Effector memory CD4-positive, alpha-beta T cell (primary cell): ENCODE measurements at regions not wholly inside any gene's neighbourhood (a gene's known extent, or its start where the extent isn't known, plus 50 kb on each side); places are given as distances from the start of the nearest gene placed in this dataset.
"Not testable (repeated sequence)": the region's sequence is repeated elsewhere in the genome, so short reads cannot be mapped to it uniquely, and the experiment has no call there.

ENCODE experiments used
- DNase-seq, 3 donors: peaks; one replicate each; pipeline ENCODE4 v3.0.0-alpha.2; 2020
- H3K27ac ChIP-seq: 2 replicates; pipeline ENCODE4 v1.7.0; 2013; ENCODE audit warnings: mild to moderate bottlenecking, low read length, moderate library complexity; ENCODE audit not compliant: insufficient read depth, poor library complexity, severe bottlenecking
- H3K27me3 ChIP-seq: replicated peaks from 2 replicates; pipeline ENCODE4 v1.7.0; 2013; ENCODE audit warnings: mild to moderate bottlenecking, low read length; ENCODE audit not compliant: insufficient read depth, control insufficient read depth, poor library complexity, severe bottlenecking
- H3K36me3 ChIP-seq: 2 replicates; pipeline ENCODE4 v1.7.0; 2013; ENCODE audit warnings: mild to moderate bottlenecking, low read length, moderate library complexity; ENCODE audit not compliant: control insufficient read depth, insufficient read depth
- H3K4me1 ChIP-seq: 2 replicates; pipeline ENCODE4 v1.7.0; 2013; ENCODE audit warnings: low read length, mild to moderate bottlenecking; ENCODE audit not compliant: control insufficient read depth, insufficient read depth, poor library complexity, severe bottlenecking
- H3K4me3 ChIP-seq: 2 replicates; pipeline ENCODE4 v1.7.0; 2013; ENCODE audit warnings: low read length, low read depth, mild to moderate bottlenecking; ENCODE audit not compliant: insufficient read depth, poor library complexity, severe bottlenecking
- H3K9me3 ChIP-seq: 2 replicates; pipeline ENCODE4 v1.7.0; 2013; ENCODE audit warnings: mild to moderate bottlenecking, low read length, moderate library complexity; ENCODE audit not compliant: control insufficient read depth

DNA sequence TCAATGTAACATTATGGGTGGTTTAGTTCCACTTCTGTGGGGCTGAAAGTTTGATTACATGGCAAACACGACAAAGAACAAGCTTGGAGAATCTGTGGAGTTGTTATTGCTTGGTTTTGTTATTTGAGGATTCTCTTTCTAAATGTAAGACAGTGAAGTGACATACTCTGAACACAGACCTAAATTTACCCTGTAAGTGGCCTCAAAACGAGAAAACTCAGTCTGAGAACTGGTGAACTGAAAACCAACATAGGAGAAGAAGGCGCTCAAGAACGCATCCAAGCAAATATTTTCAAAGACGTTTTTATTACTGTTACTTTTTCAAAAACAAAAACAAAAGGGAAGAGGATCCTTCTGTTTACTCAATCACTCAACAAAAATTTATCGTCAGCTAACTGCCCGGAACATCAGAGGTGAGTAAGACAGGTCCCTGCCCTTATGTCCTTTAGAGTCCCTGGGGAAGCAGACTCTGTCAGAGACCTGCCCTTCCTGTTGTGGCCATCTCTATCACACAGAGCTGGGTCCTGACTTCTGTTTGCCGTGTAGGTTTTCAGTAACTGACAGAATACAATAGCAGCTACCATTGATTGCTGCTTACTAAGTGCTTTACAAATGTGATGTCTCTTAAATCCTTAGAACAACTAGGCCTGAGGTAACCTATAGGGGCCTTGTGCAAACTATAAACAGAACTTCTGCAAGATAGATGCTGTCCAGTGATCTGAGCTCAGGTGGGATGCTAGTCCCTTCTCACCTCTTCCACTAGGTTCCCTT, 79.3 kb upstream of the C12orf71 start:
- Histone ChIP-seq H3K4me3 (no peak overlapping the region), H3K9me3 (no peaks in the 10 kb centered on the region), H3K27me3 (no peaks in the 10 kb centered on the region), H3K36me3 (no peaks in the 10 kb centered on the region), H3K4me1 (no peaks in the 10 kb centered on the region), H3K27ac (no peak overlapping the region)
- no peak for DNase-seq

- no peak for DNase-seq
- Histone ChIP-seq H3K36me3 (no peaks in the 10 kb centered on the region), H3K27me3 (no peaks in the 10 kb centered on the region), H3K4me3 (no peak overlapping the region), H3K9me3 (no peaks in the 10 kb centered on the region), H3K4me1 (no peaks in the 10 kb centered on the region), H3K27ac (no peak overlapping the region)
Measured at GRCh38 chr12:27162229-27162537, 79.8 kb upstream of the C12orf71 start.

GRCh38 chr12:27163048-27163715, 80.8 kb upstream of the C12orf71 start:
- no peaks in the 10 kb centered on the region for H3K9me3 ChIP-seq
- no peaks in the 10 kb centered on the region for H3K27me3 ChIP-seq
- no peak overlapping the region for H3K27ac ChIP-seq
- no peaks in the 10 kb centered on the region for H3K36me3 ChIP-seq
- DNase-seq, result no peak
- no peaks in the 10 kb centered on the region for H3K4me1 ChIP-seq
- H3K4me3 ChIP-seq, result no peak overlapping the region

DNA sequence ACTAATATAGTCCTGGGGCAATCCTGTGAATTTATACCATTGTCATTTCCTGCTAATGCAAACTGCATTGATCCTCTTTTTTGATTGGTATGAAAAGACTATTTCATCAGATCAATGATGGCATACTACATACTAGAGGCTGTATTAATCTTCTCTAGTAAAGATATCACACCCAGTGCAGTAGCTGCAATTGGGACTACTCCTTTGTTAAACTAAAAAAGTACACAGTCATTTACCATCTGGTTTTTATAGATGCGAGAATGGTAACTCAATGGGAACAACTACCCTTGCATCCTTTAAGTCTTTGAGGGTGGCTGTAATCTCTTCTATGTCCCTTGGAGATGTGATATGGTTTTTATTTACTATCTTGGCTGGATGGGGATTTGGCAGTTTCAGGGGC, 80.2 kb upstream of the STK38L start:
- DNase-seq, result no peak
- no peaks in the 10 kb centered on the region for H3K9me3 ChIP-seq
- no peak overlapping the region for H3K27ac ChIP-seq
- H3K36me3 ChIP-seq, result no peaks in the 10 kb centered on the region
- no peak overlapping the region for H3K4me3 ChIP-seq
- no peaks in the 10 kb centered on the region for H3K4me1 ChIP-seq
- no peaks in the 10 kb centered on the region for H3K27me3 ChIP-seq

- Histone ChIP-seq H3K36me3 (no peaks in the 10 kb centered on the region), H3K9me3 (no peaks in the 10 kb centered on the region), H3K4me3 (no peak overlapping the region), H3K4me1 (no peaks in the 10 kb centered on the region), H3K27me3 (no peaks in the 10 kb centered on the region), H3K27ac (no peak overlapping the region)
- DNase-seq, result no peak
Measured at GRCh38 chr12:27164330-27165040, 79.6 kb upstream of the STK38L start.

- H3K4me3 ChIP-seq, H3K9me3 ChIP-seq, H3K36me3 ChIP-seq, H3K4me1 ChIP-seq, H3K27me3 ChIP-seq, DNase-seq, H3K27ac ChIP-seq: not testable (repeated sequence)
Measured at GRCh38 chr12:27165958-27166357, 78.1 kb upstream of the STK38L start.

DNA sequence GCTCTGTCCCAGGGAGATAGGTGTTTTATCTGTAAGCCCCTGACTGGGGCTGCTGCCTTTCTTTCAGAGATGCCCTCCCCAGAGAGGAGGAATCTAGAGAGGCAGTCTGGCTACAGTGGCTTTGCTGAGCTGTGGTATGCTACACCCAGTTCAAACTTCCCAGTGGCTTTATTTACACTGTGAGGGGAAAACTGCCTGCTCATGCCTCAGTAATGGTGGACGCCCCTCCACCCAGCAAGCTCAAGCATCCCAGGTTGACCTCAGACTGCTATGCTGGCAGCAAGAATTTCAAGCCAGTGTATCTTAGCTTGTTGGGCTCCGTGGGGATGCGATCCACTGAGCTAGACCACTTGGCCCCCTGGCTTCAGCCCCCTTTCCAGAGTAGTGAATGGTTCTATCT, 72.6 kb upstream of the STK38L start:
- not testable (repeated sequence) for H3K4me3 ChIP-seq, H3K4me1 ChIP-seq

DNA sequence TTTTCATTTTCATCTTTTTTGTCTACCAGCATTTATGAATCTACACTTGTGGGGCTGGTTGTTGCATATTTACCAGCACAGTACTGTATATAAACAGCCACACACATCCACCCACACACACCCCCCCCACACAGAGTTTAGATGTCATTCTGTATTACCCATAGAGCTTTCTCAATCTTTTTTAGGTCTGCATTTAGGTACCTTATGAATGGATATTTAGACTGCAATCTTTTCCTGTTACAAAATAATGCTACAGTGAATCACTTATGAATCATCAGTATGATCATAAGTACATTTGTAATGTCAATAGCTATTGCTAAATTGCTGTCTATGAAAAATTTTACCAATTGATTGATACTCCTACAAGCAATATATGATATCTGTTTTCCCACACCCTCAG, 67.3 kb upstream of the STK38L start:
- Histone ChIP-seq H3K36me3 (no peaks in the 10 kb centered on the region), H3K4me1 (no peaks in the 10 kb centered on the region), H3K4me3 (no peak overlapping the region), H3K27me3 (no peaks in the 10 kb centered on the region), H3K27ac (no peak overlapping the region), H3K9me3 (no peaks in the 10 kb centered on the region)
- no peak for DNase-seq

More for the DNA sequence above, 72.6 kb upstream of the STK38L start:
- H3K9me3 ChIP-seq, DNase-seq, H3K27ac ChIP-seq, H3K27me3 ChIP-seq, H3K36me3 ChIP-seq: not testable (repeated sequence)

DNA sequence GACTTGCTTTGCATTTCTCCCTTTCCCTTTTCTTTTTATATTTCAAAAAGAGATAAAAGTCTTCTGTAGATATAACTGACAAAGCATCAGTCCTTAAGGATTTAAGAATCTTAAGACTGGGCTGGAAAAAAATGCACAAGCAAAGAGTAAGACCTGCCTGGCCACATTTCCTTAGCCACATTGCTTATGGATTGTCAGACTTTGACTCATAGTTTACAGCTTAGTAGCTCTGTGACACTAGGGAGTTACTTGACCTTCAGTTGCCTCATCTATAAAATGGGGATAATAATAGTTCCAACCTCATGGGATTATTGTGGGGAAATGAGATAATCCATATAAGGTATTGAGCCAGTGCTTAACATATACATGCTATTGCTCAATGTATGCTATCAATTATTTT, 66.4 kb upstream of the STK38L start:
- no peaks in the 10 kb centered on the region for H3K4me1 ChIP-seq
- H3K9me3 ChIP-seq, result no peaks in the 10 kb centered on the region
- DNase-seq, result no peak
- no peaks in the 10 kb centered on the region for H3K36me3 ChIP-seq
- H3K4me3 ChIP-seq, result no peak overlapping the region
- H3K27ac ChIP-seq, result no peak overlapping the region
- no peaks in the 10 kb centered on the region for H3K27me3 ChIP-seq

GRCh38 chr12:27178255-27178654, 65.8 kb upstream of the STK38L start:
- no peak overlapping the region for H3K27ac ChIP-seq
- H3K4me3 ChIP-seq, result no peak overlapping the region
- no peaks in the 10 kb centered on the region for H3K27me3 ChIP-seq
- no peaks in the 10 kb centered on the region for H3K4me1 ChIP-seq
- no peaks in the 10 kb centered on the region for H3K9me3 ChIP-seq
- no peaks in the 10 kb centered on the region for H3K36me3 ChIP-seq
- DNase-seq, result no peak
